GM10266 (cell line): ENCODE measurements at regions not wholly inside any gene's neighbourhood (a gene's known extent, or its start where the extent isn't known, plus 50 kb on each side); places are given as distances from the start of the nearest gene placed in this dataset.

ENCODE experiments used
- DNase-seq: peaks from one replicate; pipeline ENCODE4 v3.0.0; 2012; ENCODE audit errors: extremely low spot score
- CTCF ChIP-seq: IDR thresholded peaks from 2 replicates; pipeline ENCODE4 v1.5.1; 2012; ENCODE audit warnings: mild to moderate bottlenecking, low read depth; ENCODE audit not compliant: control insufficient read depth, insufficient read depth; ENCODE audit errors: missing control alignments

GRCh38 chr6:50661636-50662035 lies 51.7 kb upstream of the TFAP2D start:
- TF ChIP-seq CTCF = no peak
- DNase-seq = no peak
